H1 (cell line): ENCODE measurements at regions not wholly inside any gene's neighbourhood (a gene's known extent, or its start where the extent isn't known, plus 50 kb on each side); places are given as distances from the start of the nearest gene placed in this dataset.

Experiments
- CTCF ChIA-PET: fragments of 300-600 bp; sonication (Branson Sonifier 250); formaldehyde crosslinking; loops from one replicate; lab custom pipeline; 2021; ENCODE audit not compliant: partially characterized antibody; lab: Charles Lee
- POLR2A ChIA-PET: fragments of 300-600 bp; sonication (Branson Sonifier 250); formaldehyde crosslinking; loops from one replicate; lab custom pipeline; 2021; ENCODE audit warnings: inconsistent platforms; ENCODE audit not compliant: partially characterized antibody; lab: Charles Lee
- DNase-seq, 2 experiments: peaks; one replicate each; pipeline versions ENCODE4 v3.0.0 to v3.0.0-alpha.2; 2010 to 2022; ENCODE audit warnings: low spot score in 2 of 2, low read depth in 1 of 2, mixed read lengths in 1 of 2
- FAIRE-seq: peaks from 2 replicates; lab custom pipeline; 2011; peaks lifted over from hg19 to GRCh38; lab: Jason Lieb, UNC
- H2AFZ ChIP-seq: 2 replicates; pipeline ENCODE4 v1.8.1; 2012; ENCODE audit warnings: low read length, inconsistent platforms
- H2AK5ac ChIP-seq: 2 replicates; pipeline ENCODE4 v1.6.1; 2013; ENCODE audit warnings: low read depth, low read length
- H2BK120ac ChIP-seq: replicated peaks from 2 replicates; pipeline ENCODE3; 2013; ENCODE audit warnings: low read depth, low read length, inconsistent platforms
- H2BK12ac ChIP-seq: 2 replicates; pipeline ENCODE4 v1.6.1; 2013; ENCODE audit warnings: low read depth, low read length
- H2BK15ac ChIP-seq: 2 replicates; pipeline ENCODE4 v1.6.1; 2013; ENCODE audit warnings: low read length
- H2BK20ac ChIP-seq: 2 replicates; pipeline ENCODE4 v1.6.1; 2013; ENCODE audit warnings: low read length
- H2BK5ac ChIP-seq: 2 replicates; pipeline ENCODE4 v1.6.1; 2013; ENCODE audit warnings: low read depth, low read length
- H3K14ac ChIP-seq: 2 replicates; pipeline ENCODE4 v1.6.1; 2013; ENCODE audit warnings: inconsistent platforms; ENCODE audit not compliant: insufficient read length
- H3K18ac ChIP-seq: 2 replicates; pipeline ENCODE4 v1.6.1; 2013; ENCODE audit warnings: low read length; ENCODE audit errors: extremely low read depth
- H3K23ac ChIP-seq: 2 replicates; pipeline ENCODE4 v1.6.1; 2013; ENCODE audit warnings: inconsistent platforms; ENCODE audit not compliant: insufficient read length
- H3K23me2 ChIP-seq: 2 replicates; pipeline ENCODE4 v1.6.1; 2013; ENCODE audit warnings: low read depth, low read length
- H3K27ac ChIP-seq: 2 replicates; pipeline ENCODE4 v1.6.1; 2011; ENCODE audit warnings: low read depth, low read length, inconsistent platforms
- H3K27me3 ChIP-seq, 4 experiments: replicated peaks in 1 of 4; 1 replicate in 1 of 4; 2 replicates in 3 of 4; pipeline versions ENCODE4 v1.6.1 to v1.8.1; 2011 to 2013; ENCODE audit warnings: low read length in 3 of 4, mild to moderate bottlenecking in 3 of 4, inconsistent platforms in 2 of 4, mixed read lengths in 2 of 4, moderate library complexity in 1 of 4; ENCODE audit not compliant: control insufficient read depth in 3 of 4, insufficient read depth in 3 of 4; ENCODE audit errors: extremely low read depth in 1 of 4
- H3K36me3 ChIP-seq, 4 experiments: 2 replicates each; pipeline versions ENCODE4 v1.6.1 to v1.8.1; 2011 to 2013; ENCODE audit warnings: mild to moderate bottlenecking in 4 of 4, low read length in 3 of 4, moderate library complexity in 2 of 4, control low read depth in 1 of 4, inconsistent platforms in 1 of 4; ENCODE audit not compliant: insufficient read depth in 4 of 4, control insufficient read depth in 2 of 4
- H3K4ac ChIP-seq: replicated peaks from 2 replicates; pipeline ENCODE3; 2013; ENCODE audit warnings: low read length, low read depth, mixed read lengths, inconsistent platforms; ENCODE audit not compliant: insufficient read length
- H3K4me1 ChIP-seq, 4 experiments: replicated peaks in 1 of 4; 1 replicate in 1 of 4; 2 replicates in 3 of 4; pipeline versions ENCODE4 v1.6.1 to v1.8.1; 2011 to 2013; ENCODE audit warnings: low read length in 3 of 4, inconsistent platforms in 2 of 4, mixed read lengths in 1 of 4; ENCODE audit not compliant: insufficient read depth in 4 of 4, control insufficient read depth in 3 of 4
- H3K4me2 ChIP-seq, 2 experiments: 2 replicates each; pipeline versions ENCODE4 v1.6.1 to v1.8.1; 2011 to 2013; ENCODE audit warnings: low read depth in 2 of 2, low read length in 2 of 2, control low read depth in 1 of 2, inconsistent platforms in 1 of 2, mild to moderate bottlenecking in 1 of 2; ENCODE audit not compliant: insufficient read depth in 1 of 2
- H3K4me3 ChIP-seq, 4 experiments: fragments of 200-600, 300-600 bp in 1 of 4; sonication (generic), shearing (Covaris generic), sonication (Bioruptor Twin) in 1 of 4; 2 replicates each; pipeline versions ENCODE4 v1.5.1 to v1.8.1; 2011 to 2016; ENCODE audit warnings: low read length in 4 of 4, low read depth in 3 of 4, control low read depth in 2 of 4, inconsistent platforms in 2 of 4, mild to moderate bottlenecking in 2 of 4, mixed read lengths in 1 of 4, moderate library complexity in 1 of 4; ENCODE audit not compliant: insufficient read depth in 2 of 4; ENCODE audit errors: extremely low read depth in 1 of 4
- H3K56ac ChIP-seq: replicated peaks from 2 replicates; pipeline ENCODE3; 2013; ENCODE audit warnings: low read depth, mild to moderate bottlenecking, mixed read lengths, low read length, inconsistent platforms; ENCODE audit not compliant: insufficient read length
- H3K79me1 ChIP-seq: 2 replicates; pipeline ENCODE4 v1.6.1; 2013; ENCODE audit warnings: low read depth, low read length, control low read depth
- H3K79me2 ChIP-seq, 2 experiments: 2 replicates each; pipeline versions ENCODE4 v1.6.1 to v1.8.1; 2012 to 2013; ENCODE audit warnings: low read length in 2 of 2, mild to moderate bottlenecking in 2 of 2, inconsistent platforms in 1 of 2; ENCODE audit not compliant: insufficient read depth in 2 of 2, control insufficient read depth in 1 of 2
- H3K9ac ChIP-seq, 4 experiments: replicated peaks in 1 of 4; 1 replicate in 1 of 4; 2 replicates in 3 of 4; pipeline versions ENCODE4 v1.6.1 to v1.8.1; 2011 to 2013; ENCODE audit warnings: low read depth in 3 of 4, low read length in 3 of 4, control low read depth in 2 of 4, mild to moderate bottlenecking in 2 of 4, moderate library complexity in 2 of 4, inconsistent platforms in 1 of 4; ENCODE audit errors: extremely low read depth in 1 of 4
- H3K9me3 ChIP-seq, 2 experiments: 2 replicates each; pipeline versions ENCODE4 v1.6.1 to v1.8.1; 2012 to 2013; ENCODE audit warnings: mild to moderate bottlenecking in 2 of 2, moderate library complexity in 2 of 2, control low read depth in 1 of 2, inconsistent platforms in 1 of 2, low read depth in 1 of 2, low read length in 1 of 2, mixed read lengths in 1 of 2; ENCODE audit not compliant: insufficient read depth in 2 of 2
- H4K20me1 ChIP-seq, 2 experiments: replicated peaks in 1 of 2; 2 replicates each; pipeline versions ENCODE3 to v1.8.1; 2011 to 2013; ENCODE audit warnings: inconsistent platforms in 2 of 2, low read length in 2 of 2, mild to moderate bottlenecking in 1 of 2; ENCODE audit not compliant: insufficient read depth in 2 of 2, control insufficient read depth in 1 of 2
- H4K5ac ChIP-seq: 2 replicates; pipeline ENCODE4 v1.6.1; 2013; ENCODE audit warnings: low read length, low read depth, mixed read lengths, inconsistent platforms; ENCODE audit not compliant: insufficient read length
- H4K8ac ChIP-seq: 2 replicates; pipeline ENCODE4 v1.8.0; 2013; ENCODE audit warnings: mild to moderate bottlenecking, moderate library complexity, low read length, inconsistent platforms; ENCODE audit not compliant: insufficient read depth; ENCODE audit errors: extremely low read depth
- H4K91ac ChIP-seq: replicated peaks from 2 replicates; pipeline ENCODE3; 2013; ENCODE audit warnings: low read length, mixed read lengths, inconsistent platforms; ENCODE audit not compliant: insufficient read length
- BCL11A ChIP-seq, 2 experiments: IDR thresholded peaks; one replicate each; pipeline ENCODE4 v1.6.1; 2011; ENCODE audit warnings: low read depth in 2 of 2, low read length in 2 of 2, mild to moderate bottlenecking in 2 of 2
- CEBPB ChIP-seq: IDR thresholded peaks from 2 replicates; pipeline ENCODE4 v1.6.1; 2012; ENCODE audit warnings: low read depth, low read length
- EZH2 ChIP-seq: fragments of 200-600 bp; sonication (generic); IDR thresholded peaks from 2 replicates; pipeline ENCODE4 v1.7.1; 2012; ENCODE audit warnings: low read depth, mild to moderate bottlenecking, moderate library complexity, low read length, inconsistent platforms; ENCODE audit not compliant: severe bottlenecking
- HDAC2 ChIP-seq, 2 experiments: fragments of 300-600 bp in 1 of 2; sonication (generic) in 1 of 2; IDR thresholded peaks; 2 replicates each; pipeline ENCODE4 v1.6.1; 2011 to 2012; ENCODE audit warnings: low read depth in 2 of 2, low read length in 2 of 2, mild to moderate bottlenecking in 2 of 2, moderate library complexity in 2 of 2, borderline replicate concordance in 1 of 2, inconsistent platforms in 1 of 2
- HDAC6 ChIP-seq: IDR thresholded peaks from one replicate; pipeline ENCODE4 v1.7.1; 2012; ENCODE audit warnings: low read depth, mild to moderate bottlenecking, inconsistent platforms, low read length, moderate library complexity
- NRF1 ChIP-seq: IDR thresholded peaks from 2 replicates; pipeline ENCODE4 v1.6.1; 2011; ENCODE audit warnings: mild to moderate bottlenecking, low read depth, low read length, improper control_type of control experiment
- POLR2AphosphoS5 ChIP-seq: IDR thresholded peaks from 2 replicates; pipeline ENCODE4 v1.6.1; 2011; ENCODE audit warnings: low read depth, low read length
- SIN3A ChIP-seq, 2 experiments: IDR thresholded peaks in 1 of 2; conservative IDR thresholded peaks in 1 of 2; 2 replicates each; pipeline ENCODE4 v1.6.1; 2011 to 2012; ENCODE audit warnings: low read length in 2 of 2, improper control_type of control experiment in 1 of 2, low read depth in 1 of 2, mild to moderate bottlenecking in 1 of 2
- SRF ChIP-seq: IDR thresholded peaks from 2 replicates; pipeline ENCODE4 v1.6.1; 2011; ENCODE audit warnings: mild to moderate bottlenecking, low read depth, low read length, moderate library complexity
- TEAD4 ChIP-seq: IDR thresholded peaks from 2 replicates; pipeline ENCODE4 v1.6.1; 2012; ENCODE audit warnings: low read depth, low read length, inconsistent platforms, mixed read lengths
- WGBS, 2 experiments: shearing (Covaris generic) in 1 of 2; methylation state at CpG; one replicate each; pipeline versions ENCODE4 v1.1.6 to v1.1.7; 2013 to 2015; ENCODE audit warnings: low lambda C conversion rate in 2 of 2, mixed read lengths in 2 of 2, inconsistent platforms in 1 of 2, low coverage in 1 of 2, missing lambda C conversion rate in 1 of 2; ENCODE audit not compliant: insufficient replicate concordance in 2 of 2, insufficient coverage in 1 of 2, insufficient read length in 1 of 2; ENCODE audit errors: extremely low coverage in 1 of 2, missing lambda C conversion rate in 1 of 2; 5-methylcytosine and 5-hydroxymethylcytosine counted together

DNA sequence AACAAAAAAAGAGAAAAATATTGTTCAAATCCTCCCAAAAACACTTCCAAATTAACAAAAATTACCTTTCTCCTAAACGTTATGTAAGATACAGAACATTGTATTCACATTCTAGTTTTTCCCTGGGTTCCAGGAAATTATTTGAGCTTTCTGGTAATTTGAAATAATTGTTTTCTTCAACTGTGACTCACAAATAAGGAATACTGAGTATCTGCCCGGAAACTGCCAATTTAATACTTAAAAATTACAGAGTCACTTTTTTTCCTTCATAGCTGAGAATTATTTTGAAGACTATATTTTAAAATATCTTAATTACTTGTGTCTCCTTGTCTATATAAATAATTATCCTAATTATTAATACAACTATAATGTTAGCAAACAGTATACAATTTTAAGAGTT is 709.0 kb upstream of the ARGLU1 start:
- TF ChIP-seq TEAD4 (no peak), SIN3A (conservative IDR thresholded peaks at IDR 0.05 in 1 of 2, IDR thresholded peaks at IDR 0.05 in 1 of 2; ENCODE audit: low read depth in 1 of 2, low read length in 2 of 2) (no peak), BCL11A (IDR thresholded peaks at IDR 0.05; ENCODE audit: low read depth in 2 of 2, low read length in 2 of 2) (no peak), CEBPB (no peak), NRF1 (no peak), EZH2 (no peak), HDAC6 (no peak), SRF (no peak), POLR2AphosphoS5 (no peak), HDAC2 (IDR thresholded peaks at IDR 0.05; ENCODE audit: borderline replicate concordance in 1 of 2, low read depth in 2 of 2, low read length in 2 of 2) (no peak)

More for the DNA sequence above, 709.0 kb upstream of the ARGLU1 start:
- Histone ChIP-seq H3K9ac (no peak overlapping the region), H3K23ac (no peak overlapping the region), H3K27me3 (no peaks in the 10 kb centered on the region), H3K4me1 (no peaks in the 10 kb centered on the region), H4K8ac (no peak overlapping the region), H2AFZ (no peak overlapping the region), H4K91ac (no peak overlapping the region), H2BK120ac (no peak overlapping the region), H3K79me2 (no peaks in the 10 kb centered on the region), H3K18ac (no peak overlapping the region), H4K5ac (no peak overlapping the region), H2BK5ac (no peak overlapping the region), H2BK12ac (no peak overlapping the region), H3K56ac (no peak overlapping the region), H3K14ac (no peak overlapping the region), H2BK20ac (no peak overlapping the region), H3K4me3 (no peak overlapping the region), H4K20me1 (no peaks in the 10 kb centered on the region), H2AK5ac (no peak overlapping the region), H3K4ac (no peak overlapping the region), H3K9me3 (no peaks in the 10 kb centered on the region), H3K27ac (no peak overlapping the region), H3K23me2 (no peaks in the 10 kb centered on the region), H3K36me3 (no peaks in the 10 kb centered on the region), H3K79me1 (no peaks in the 10 kb centered on the region), H3K4me2 (no peak overlapping the region), H2BK15ac (no peak overlapping the region)
- FAIRE-seq (no peak), DNase-seq (no peak)
- POLR2A ChIA-PET, result no interaction called here
- CTCF ChIA-PET, result interaction anchor here (0.8 to 2.4 kb wide), 4 partner anchors 25 to 879 kb away, joined by 3 to 10 read pairs (median 4); no protein-coding TSS in a partner anchor
- WGBS, 2 experiments, result 88 to 100% methylated on average over 1 to 2 of the region's 2 CpGs
